ENCODE measurements at regions not wholly inside any gene's neighbourhood (a gene's known extent, or its start where the extent isn't known, plus 50 kb on each side); places are given as distances from the start of the nearest gene placed in this dataset.

DNA sequence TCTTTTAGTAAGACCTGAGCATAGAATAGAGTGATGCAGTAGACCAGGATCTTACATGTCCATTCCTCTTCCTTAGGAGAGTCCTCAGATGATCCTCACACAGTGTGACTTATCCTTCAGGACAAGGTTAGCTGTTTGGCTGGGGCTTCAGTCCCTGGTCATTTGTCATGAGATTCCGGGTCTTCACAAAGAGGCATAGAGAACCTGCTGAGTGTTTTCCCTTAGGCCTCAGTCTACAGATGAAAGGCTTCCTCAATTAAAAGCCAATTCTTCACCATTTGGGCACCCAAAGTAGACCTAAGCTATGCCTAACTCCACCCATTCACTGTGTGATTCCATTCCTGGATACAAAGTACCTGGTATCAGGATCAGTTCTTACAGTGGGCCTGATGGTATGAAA lies 329.8 kb upstream of the RUNX1 start:
- no peak for DNase-seq

- peak; percentile 34 for DNase-seq
These were observed 328.5 kb upstream of the RUNX1 start for GRCh38 chr21:35377505-35378090.

DNA sequence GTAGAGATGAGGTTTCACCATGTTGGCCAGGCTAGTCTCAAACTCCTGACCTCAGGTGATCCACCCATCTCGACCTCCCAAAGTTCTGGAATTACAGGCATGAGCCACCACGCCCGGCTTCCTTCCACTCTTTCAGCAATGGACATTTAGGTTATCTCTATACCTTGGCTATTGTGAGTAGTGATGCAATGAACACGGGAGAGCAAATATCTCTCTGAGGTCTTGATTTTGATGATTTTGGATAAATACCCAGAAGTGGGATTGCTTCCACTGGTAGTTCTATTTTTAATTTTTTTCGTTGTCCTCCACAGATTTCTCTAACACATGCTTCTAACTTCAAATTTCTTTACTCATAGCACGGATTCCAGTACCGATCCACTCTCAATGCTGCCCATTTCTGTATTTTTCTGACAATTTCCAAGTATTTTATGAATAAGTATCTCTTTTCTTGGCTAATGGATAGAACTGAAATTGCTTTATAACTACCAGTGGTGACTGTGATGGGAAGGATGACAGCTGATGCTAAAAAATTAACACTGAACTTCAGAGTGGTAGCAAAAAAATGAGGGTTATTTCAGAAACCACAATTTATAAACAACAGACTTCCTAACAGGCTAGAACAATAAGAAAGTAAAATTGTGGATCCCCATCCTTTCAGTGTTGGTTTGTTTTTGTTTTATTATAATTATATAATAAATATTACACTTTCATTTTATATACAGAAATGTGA lies 327.5 kb upstream of the RUNX1 start:
- no peak for DNase-seq

GRCh38 chr21:35375115-35375514 lies 326.0 kb upstream of the RUNX1 start:
- peak; percentile 95 for DNase-seq

DNA sequence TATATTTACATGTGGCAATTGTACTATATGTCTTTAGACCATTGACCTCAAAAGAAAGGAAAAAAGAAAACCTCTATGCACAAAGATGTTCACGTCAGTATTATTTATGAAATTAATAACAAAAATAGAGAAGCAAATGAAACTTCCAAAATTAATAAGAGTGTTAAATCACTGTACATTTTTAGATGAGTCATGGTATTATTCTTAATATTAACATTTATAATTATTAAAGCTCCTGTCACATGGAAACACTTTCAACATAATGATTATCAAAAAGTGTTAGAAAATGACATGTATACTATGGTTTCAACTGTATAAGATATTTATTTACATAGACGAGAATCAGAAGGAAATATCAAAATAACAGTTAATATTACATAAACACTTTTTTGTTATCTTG lies 324.9 kb upstream of the RUNX1 start:
- no peak for DNase-seq

- no peak for DNase-seq
These were observed 323.1 kb upstream of the RUNX1 start for GRCh38 chr21:35372201-35372600.

- no peak for DNase-seq
These were observed 321.6 kb upstream of the RUNX1 start for GRCh38 chr21:35370671-35371070.

DNA sequence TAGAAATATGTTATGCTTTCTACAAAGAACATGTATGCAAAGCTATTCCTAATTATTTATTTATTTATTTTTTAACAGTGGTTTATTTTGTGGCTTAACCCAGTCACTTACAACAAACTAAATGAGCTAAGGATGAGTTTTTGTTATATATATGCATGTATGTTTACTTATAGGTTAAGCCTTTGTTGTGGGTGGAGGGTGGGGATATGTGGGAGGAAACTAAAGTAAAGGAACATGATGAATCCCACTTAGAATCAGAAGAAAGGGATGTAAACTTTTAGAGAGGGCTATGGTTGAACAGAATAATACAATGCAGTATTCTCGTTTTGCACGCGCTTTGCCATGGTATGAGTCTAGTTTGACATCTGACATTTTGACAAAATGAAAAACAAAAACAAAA lies 321.0 kb upstream of the RUNX1 start:
- no peak for DNase-seq

DNA sequence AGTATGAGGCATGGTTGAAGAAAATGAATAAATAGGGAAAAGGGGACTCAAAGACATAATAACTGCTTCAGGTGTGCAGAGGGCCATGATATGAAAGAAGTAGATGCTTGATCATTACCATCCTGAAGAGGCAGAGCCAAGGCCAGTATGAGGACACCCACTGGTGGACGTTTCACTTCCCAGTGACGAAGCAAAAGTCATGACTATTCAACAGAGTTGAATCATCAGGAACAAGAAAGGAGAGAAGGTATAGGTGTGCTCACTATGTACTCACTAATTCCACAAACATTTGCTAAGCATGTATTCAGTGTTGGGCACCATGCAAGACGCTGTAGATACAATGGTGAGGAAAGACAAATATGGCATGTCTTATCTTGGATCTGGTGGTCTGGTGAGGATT lies 319.2 kb upstream of the RUNX1 start:
- no peak for DNase-seq

DNA sequence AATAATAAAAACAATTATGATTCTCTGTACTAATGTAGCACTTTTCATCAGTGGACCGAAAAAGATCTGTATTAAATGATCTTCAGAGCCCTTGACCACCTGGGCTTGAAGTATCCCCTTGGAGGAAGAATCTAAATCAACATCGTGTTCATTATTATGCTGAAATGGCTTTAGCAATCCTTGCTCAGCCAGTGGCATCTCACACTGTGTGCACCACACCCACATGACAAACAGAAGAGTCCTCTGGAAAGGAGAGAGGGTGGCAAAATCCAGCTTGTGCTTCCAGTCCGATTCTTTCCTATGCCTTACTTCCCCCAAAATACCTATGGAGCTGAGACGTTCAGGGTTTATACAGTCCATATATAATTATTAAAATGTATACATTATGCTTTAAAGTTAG lies 318.5 kb upstream of the RUNX1 start:
- DNase-seq, result no peak

DNA sequence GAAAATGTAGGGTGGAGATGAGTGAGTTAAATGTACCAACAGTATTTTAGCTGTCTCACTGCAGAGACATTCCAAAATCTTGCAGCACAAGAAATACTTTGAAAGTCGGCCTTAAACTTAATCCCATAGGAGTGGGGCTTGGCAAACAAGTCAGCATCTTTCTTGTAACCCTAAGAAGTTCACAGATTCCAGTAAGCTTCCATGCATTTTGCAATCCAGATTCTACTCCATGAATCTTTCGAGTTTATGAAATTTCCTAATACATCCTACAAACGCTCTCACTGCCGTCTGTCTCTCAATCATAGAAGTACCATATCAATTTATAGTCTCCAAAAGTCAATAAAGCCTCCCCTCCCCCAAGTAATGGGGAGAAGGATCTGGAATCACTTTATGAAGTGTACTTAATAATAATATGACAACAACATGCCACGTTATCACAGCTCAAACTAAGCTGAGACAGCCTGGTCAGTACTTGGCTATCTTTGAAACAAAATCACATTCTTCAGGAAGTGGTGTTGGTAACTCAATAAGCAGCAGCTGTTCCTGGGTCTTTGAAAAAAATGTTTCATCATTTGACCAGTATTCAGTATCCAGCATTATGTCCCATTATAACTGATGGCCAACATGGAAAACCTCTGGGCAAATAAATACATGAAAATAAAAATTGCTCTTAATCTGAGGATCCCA lies 317.4 kb upstream of the RUNX1 start:
- peak; percentile 96 for DNase-seq

DNA sequence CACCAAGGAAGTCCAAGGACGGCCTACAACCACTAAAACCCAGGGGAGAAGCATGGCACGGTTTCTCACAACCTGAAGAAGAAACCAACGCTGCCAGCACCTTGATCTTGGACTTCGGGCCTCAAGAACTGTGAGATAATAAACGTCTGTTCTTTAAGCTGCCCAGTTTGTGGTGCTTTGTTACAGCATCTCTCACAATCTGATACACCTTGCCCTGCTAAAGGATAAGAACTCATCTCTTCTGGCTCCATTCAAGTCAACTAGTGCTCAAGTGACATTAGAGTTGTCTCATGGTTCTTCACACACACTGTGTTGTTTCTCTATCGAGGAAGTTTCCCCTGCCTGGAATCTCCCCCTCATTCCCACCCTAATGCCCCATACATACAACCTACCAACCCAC lies 314.4 kb upstream of the RUNX1 start:
- DNase-seq, result no peak

DNA sequence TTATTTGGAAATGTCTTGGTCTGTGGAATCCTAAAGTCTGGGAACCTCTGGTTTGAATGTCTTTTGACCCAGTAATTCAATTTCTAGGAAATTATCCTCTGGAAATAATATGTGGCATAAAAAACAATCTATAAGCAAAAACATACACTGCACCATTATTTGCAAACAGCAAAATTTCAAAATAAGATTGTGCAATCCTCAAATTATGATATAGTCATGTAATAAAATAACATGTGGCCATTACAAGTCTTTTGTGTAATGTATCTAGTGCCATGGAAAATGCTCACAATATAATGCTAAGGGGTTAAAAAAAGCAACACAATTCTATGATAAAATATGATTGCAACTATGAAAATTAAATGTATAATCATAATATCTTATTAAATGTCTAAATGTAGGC lies 312.9 kb upstream of the RUNX1 start:
- DNase-seq, result no peak

DNA sequence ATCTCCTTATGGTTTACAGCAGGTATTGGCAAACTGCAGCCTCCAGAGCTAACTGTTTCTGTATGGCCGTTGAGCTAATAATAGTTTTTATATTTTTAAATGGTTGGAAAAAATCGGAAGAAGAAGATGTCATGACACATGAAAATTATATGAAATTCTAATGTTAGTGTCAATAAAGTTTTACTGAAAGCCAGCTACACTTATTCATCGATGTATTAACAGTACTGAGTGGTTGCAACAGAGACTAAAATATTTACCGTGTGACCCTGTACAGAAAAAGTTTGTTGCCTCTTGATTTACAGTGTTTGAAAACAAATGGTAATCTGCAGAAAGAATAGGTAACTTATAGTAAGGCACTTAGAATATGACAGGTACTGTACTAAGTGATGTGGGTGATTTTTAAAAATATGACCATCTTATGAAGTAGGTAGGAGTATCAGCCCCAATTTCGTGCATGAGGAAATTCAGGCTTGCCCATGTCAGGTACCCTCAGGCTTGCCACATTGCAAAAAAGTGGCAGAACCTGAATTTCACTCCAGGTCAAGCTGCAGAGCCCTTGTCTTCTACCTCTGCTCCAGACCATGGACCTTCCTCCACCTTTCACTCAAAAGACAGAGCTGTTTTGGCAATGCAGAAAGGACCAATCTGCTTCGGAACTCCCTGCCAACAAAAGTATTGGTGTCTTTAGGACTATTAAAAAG lies 311.9 kb upstream of the RUNX1 start:
- DNase-seq, result no peak

- peak; percentile 61 for DNase-seq
These were observed 310.0 kb upstream of the RUNX1 start for GRCh38 chr21:35359076-35359475.

- DNase-seq, result no peak
These were observed 308.9 kb upstream of the RUNX1 start for GRCh38 chr21:35358008-35358407.

DNA sequence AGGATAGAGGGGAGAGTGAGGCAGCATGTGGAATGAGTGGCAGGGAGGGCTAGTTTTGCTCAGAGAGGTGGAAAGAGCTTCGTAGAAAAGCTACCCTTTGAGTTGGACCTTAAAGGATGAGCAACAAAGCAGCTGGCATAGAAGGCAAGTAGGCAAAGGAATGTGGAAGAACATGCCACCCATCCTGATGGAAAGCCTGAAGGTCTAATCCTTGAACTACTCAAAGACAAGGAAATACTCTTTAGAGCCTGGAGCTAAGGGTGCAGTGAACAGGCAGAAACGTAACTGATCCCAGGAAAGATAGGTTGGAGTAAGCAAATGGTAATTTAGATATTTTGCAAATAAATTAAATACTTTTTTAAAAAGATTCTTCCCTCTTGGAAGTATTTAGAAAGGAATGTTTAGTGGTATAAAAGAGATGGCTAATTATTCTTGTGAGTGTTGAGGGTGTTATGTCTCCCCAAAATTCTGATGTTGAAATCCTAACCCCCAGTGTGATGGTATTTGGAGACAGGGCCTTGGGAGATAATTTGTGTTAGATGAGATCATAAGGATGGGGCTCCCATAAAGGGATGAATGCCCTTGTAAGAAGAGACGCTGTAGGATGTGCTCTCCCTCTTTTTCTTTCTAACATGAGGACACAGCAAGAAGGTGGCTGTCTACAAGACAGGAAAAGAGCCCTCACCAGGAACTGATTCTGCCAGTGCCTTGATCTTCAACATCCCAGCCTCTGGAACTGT lies 308.1 kb upstream of the RUNX1 start:
- no peak for DNase-seq

GRCh38 chr21:35354078-35354477 lies 305.0 kb upstream of the RUNX1 start:
- DNase-seq, result no peak

DNA sequence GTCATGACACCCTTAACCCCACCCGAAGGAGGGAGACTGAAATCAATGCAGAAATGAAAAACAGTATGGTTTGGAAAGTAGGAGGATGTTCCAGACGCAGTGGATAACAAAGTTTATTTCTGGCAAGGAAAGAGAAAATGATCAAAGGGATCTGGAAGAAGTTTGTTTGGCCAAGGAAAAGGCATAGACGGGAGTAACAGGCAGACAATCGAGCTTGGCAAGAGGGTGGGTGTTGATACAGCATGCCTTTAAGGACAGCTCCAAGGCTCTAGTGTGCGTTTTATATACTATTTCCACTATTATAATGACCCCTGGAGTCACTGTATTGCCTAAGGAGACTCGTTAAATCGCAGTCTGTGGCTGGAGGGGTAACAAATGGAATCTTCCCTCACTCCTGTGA lies 303.7 kb upstream of the RUNX1 start:
- no peak for DNase-seq

DNA sequence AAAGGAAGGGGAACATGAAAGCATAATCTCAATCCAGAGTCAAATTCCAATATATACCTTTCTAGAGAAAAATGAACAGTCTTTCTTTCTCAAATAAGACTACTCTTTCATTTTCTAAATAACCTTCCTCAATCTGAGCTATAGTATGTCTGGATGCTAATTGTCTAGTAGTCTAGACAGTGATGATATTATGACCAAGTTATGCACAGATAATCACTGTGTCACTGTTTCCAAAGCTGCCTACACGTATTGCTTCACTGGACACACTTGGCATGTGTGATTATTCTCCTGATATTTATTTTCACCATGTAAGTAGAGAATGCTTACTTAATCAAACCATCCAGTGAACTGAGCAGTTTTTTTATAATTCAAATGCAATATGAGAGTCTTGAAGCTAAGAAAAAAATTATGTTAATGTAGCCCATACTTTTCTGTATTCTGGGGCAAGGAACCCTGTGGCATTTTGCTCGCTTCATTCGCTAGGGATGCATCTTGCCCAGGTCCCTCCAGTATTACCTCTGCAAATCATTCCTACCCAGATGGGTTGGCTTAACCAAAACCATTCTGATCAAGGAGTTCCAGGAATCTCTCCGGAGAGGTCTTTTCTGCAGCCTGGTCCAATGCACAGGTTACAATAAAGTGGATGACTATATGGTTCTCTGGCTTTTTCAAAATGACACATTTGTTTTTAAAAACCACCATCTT lies 303.1 kb upstream of the RUNX1 start:
- peak; percentile 93 for DNase-seq

GRCh38 chr21:35351434-35351833 lies 302.3 kb upstream of the RUNX1 start:
- no peak for DNase-seq

- DNase-seq, result peak; percentile 67
These were observed 301.9 kb upstream of the RUNX1 start for GRCh38 chr21:35350965-35351364.

Measured in fibroblast of upper back skin (primary cell).